ENCODE measurements at regions not wholly inside any gene's neighbourhood (a gene's known extent, or its start where the extent isn't known, plus 50 kb on each side); places are given as distances from the start of the nearest gene placed in this dataset.

DNA sequence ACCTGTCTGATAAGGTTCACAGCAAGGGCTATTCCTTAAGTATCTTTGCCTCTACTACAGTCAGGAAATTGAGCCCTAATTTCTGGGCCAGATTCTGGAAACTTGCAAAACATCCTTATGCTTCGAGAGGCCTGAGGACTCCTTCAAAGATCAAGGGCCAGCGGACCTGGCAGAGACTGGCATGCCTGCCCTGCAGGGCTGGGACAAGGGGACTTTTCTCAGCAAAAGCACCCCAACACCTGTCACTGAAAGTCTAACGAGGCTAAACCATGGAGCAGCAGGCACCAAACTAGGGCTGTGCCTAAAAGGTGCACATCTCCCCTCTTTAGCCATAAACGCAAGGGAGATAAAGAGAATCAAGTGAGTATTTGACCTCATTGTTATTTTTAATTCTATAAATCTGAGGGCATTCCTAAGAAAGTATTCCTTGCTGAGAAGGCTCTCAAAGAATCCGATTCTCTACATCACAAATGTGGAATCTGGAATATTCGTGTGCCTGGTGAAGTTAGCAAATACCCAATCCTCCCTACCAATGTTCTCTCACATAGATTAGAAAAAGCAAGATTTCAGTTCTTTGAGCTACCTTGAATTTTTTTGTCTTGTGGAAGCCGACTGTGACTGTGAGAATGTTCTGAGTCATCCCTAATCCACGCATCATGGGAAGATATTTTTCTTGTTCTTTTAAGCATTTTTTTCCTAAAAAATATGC is 328.2 kb upstream of the NOVA1 start:
- no peak for DNase-seq (ENCODE audit: low read depth in 2 of 3, low spot score in 1 of 3)

- DNase-seq (ENCODE audit: low read depth in 2 of 3, low spot score in 1 of 3), result no peak
These were observed 328.8 kb upstream of the NOVA1 start for GRCh38 chr14:26926585-26926984.

DNA sequence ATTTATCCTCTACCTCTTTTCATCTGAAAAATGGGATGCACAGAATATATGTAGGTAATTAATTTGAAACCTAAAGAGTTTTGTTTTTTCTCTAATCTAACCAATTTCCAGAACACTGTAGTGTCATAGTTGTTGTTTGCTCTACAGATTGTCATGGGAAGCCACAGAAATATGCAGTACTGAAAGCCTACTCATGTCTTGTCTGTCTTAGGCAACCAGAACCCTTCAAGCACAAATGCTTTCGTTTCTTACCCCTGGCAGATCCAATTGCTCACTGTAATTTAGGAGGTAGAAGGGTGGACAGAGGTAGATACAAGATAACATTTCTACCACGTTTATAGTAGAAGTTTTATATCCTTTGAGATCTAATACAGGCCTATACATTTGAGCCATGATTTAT is 330.2 kb upstream of the NOVA1 start:
- no peak for DNase-seq (ENCODE audit: low read depth in 2 of 3, low spot score in 1 of 3)

DNA sequence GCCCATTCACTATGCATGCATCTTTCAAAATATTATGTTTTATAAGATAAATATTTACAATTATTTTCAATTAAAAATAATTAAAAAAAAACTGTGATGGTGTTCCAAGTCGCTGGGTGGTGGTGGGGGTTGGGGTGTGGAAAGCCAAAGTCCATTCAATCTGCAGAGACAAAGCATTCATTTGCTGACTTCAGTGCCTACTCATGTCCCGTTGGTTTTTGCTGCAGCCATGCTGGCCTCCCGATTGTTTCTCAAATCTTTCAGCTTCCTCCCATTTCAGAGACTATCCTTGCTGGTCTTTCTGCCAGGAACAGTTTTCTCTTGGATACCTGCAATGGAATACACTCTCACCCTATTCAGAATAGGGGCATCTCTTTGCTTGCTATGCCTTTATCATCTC is 331.5 kb upstream of the NOVA1 start:
- DNase-seq (ENCODE audit: low read depth in 2 of 3, low spot score in 1 of 3), result no peak

DNA sequence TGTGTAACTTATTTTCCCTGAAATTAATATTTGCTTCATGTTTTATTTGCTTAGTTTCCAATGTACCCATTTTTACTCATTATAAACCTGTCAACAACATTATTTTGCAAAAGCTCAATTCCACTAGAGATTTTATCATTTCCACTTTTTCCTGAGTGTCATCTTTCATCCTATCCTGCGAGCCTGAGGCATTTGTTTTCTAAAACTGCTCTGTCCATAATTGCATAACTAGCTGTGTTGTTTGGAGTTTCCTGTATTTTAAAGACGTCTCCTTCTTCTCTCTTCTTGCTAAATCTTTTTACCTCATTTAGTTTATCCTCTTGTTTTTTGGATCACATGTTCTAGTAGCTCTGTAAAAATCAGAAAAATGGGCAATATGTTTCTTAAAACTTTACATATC is 332.7 kb upstream of the NOVA1 start:
- no peak for DNase-seq (ENCODE audit: low read depth in 2 of 3, low spot score in 1 of 3)

DNA sequence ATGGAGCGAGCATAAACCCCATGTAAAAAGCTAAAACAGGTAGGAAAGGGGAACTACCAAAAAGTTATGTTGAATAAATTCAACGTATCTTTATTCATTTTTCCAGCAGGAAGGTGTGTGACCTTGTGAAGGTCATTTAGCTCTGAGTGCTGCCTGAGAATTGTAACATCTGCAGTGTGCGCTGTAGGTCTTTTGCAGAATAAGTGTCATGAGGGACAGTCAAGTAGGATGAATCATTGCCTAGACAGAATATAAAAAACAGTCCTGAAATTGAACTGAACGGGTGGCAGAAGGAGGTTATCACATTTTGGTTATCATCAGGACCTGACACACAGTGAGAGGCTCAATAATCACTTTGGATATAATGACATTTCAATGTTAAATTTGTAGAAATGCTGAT is 334.8 kb upstream of the NOVA1 start:
- DNase-seq (ENCODE audit: low read depth in 2 of 3, low spot score in 1 of 3), result no peak

GRCh38 chr14:26933431-26933830 is 335.6 kb upstream of the NOVA1 start:
- no peak for DNase-seq (ENCODE audit: low read depth in 2 of 3, low spot score in 1 of 3)

DNA sequence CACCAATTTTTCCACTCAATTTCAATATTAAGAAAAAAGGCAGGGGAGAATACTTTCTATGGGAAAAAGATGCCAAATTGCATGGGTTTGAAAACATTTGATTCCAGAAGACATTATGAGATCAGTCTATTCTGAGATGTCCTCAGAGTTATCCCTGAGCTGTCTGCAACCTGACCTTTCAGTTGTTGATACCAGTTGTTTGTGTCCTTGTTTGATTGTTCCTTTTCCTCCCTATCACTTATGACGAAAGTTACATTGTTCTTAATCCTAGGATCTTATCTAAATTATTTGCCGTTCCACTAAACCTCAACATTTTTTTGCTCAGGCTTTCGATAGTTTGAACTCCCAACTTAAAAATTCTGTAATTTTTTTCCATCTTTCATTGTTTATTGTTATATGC is 336.3 kb upstream of the NOVA1 start:
- DNase-seq (ENCODE audit: low read depth in 2 of 3, low spot score in 1 of 3), result no peak

- no peak for DNase-seq (ENCODE audit: low read depth in 2 of 3, low spot score in 1 of 3)
These were observed 337.9 kb upstream of the NOVA1 start for GRCh38 chr14:26935733-26936132.

- no peak for DNase-seq (ENCODE audit: low read depth in 2 of 3, low spot score in 1 of 3)
These were observed 340.2 kb upstream of the NOVA1 start for GRCh38 chr14:26938054-26938453.

DNA sequence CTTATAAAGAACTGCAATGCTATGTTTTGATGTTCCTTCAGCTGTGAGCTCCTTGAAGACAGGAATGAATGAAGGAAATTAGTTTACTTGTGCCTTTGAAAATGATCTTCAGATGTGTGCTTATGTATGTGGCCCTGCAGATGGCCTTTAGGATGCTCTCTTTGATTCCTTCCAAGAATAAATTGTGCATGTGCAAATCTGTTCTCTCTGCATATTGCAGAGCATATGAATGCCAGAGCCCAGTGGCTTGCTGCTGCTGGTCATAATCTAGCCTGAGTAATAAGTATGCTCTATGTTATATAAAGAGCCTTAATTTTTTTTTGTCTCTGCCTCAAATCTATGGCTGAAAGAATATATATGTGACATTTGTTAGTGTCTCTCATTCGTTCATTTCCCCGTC is 341.9 kb upstream of the NOVA1 start:
- DNase-seq (ENCODE audit: low read depth in 2 of 3, low spot score in 1 of 3), result no peak

DNA sequence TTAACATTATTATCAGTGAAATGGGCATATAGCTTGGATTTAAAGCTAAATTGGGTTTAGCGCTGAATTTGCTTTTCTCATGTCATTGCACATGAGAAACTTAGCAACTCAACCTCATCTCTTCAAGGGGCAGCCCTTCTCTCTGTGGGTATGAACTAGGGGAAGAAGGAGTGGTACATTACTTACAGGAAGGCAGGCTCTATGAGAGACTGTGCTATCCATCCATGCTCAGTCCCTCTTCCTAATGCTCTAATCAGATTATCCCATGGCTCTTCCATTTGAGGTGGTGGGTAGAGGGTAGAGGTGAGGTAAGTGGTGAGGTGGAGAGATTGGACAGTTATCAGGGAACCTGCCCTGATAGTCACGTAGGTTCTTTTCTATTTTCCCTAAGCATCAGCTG is 343.7 kb upstream of the NOVA1 start:
- DNase-seq (ENCODE audit: low read depth in 2 of 3, low spot score in 1 of 3), result no peak

DNA sequence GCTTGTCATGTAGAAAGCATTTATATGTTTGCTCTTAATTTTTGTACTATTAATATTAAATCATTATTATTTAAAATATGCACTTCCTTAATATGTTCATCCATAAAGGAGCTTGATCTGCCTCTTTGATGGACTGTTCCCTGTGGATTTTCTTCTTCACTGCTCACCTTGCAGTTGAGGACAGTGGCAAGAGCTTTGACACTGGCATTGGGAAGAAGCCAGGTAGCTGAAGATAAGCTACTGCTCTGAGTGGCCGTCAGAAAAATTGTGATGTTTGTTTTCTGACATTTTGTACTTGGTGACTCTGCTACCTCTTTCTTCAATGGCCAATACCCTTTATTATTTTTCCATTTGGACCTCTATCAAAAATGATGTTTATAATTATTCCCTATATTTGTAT is 349.4 kb upstream of the NOVA1 start:
- DNase-seq (ENCODE audit: low read depth in 2 of 3, low spot score in 1 of 3), result no peak

DNA sequence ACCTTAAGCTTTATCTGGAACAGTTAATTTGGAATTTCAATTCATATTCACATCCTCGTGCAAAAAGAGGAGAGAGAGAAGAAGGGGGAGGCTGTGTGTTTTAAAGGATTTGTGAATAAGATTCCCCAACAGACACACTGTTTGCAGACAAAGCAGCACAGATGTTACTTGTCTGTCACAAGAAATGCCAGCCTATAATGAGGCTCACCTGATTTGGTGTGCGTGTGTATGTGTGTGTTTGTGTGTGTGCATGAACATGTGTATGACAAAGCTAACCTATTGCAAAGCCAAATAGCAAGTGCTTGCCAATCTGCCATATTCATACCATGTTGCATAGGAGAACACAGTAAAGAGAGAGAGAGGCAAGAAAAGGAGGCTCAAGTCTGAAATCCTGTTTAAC is 361.6 kb upstream of the NOVA1 start:
- no peak for DNase-seq (ENCODE audit: low read depth in 2 of 3, low spot score in 1 of 3)

DNA sequence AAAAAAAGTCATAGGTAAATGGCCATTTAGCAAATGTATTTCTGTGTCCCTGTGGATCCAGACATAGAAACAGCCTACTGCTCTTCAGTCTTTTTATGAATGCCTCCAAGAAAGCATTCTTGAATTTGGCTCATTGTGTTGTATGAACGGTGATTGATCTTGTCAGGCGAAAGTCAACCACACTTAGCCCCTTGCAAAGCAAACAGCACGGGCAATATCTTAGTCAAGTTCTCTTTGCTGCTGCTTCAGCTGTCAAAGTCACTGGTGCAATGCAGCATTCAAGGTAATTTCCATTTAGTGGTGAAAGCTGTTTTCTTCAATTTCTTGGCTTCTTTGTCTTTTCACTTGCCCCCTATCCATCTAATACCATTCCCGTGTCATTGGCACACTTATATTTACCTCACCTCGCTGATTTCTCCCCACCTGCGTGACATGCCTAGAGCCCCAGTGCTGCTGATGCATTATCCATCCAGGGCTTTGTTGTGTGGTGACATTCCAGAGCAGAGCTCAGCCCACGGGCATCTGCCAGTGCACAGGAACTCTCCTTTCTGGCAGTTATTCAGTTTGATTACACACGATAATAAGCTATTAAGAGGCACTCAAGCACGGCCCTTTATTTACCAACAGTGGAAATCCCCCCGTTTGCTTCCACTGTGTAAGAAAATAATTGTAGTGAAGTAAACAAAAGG is 362.3 kb upstream of the NOVA1 start:
- no peak for DNase-seq (ENCODE audit: low read depth in 2 of 3, low spot score in 1 of 3)

- no peak for DNase-seq (ENCODE audit: low read depth in 2 of 3, low spot score in 1 of 3)
These were observed 365.9 kb upstream of the NOVA1 start for GRCh38 chr14:26963711-26964110.

GRCh38 chr14:26965490-26965889 is 367.7 kb upstream of the NOVA1 start:
- no peak for DNase-seq (ENCODE audit: low read depth in 2 of 3, low spot score in 1 of 3)

DNA sequence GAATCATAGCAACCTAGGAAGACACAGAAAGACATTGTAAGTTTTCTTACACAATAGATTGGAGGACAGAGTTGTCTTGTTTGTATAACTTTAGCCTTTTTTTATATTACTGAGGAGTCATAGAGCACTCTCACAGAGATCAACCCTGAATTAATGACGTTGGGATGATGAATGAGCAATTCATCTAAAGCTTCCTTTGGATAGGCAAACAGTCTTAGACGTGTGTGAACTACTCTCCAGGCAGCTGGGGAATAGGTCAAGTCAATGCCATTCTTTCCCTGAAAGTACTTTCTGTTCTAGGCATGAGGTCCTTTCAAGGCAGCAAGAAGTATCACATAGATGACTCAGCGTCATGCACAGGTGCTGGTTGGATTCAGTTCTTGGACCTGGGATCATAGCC is 369.1 kb upstream of the NOVA1 start:
- DNase-seq (ENCODE audit: low read depth in 2 of 3, low spot score in 1 of 3), result no peak

DNA sequence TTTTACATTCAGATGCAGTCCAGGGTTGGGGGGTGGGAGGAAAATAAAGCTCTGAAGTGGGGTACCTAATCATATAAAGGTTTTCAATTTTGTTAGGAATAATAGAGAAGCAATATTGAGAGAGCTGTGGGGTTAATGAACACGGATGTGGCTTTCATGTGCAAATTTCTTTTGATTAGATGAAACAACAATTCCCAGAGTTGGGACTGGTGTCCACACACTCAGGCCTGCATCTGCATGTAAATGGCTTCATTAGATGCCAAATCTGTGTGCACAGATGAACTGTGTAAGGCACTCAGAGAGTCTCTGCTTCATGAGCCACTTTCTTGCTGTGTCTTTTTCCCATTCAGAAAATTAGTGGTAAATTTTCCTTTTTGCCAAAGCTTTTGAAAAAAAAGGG is 377.1 kb upstream of the NOVA1 start:
- no peak for DNase-seq (ENCODE audit: low read depth in 2 of 3, low spot score in 1 of 3)

- DNase-seq (ENCODE audit: low read depth in 2 of 3, low spot score in 1 of 3), result no peak
These were observed 384.2 kb upstream of the NOVA1 start for GRCh38 chr14:26982071-26982470.

GRCh38 chr14:26984311-26985177 is 386.7 kb upstream of the NOVA1 start:
- DNase-seq (ENCODE audit: low read depth in 2 of 3, low spot score in 1 of 3), result peak in 1 of 3 donors; percentile 1

- no peak for DNase-seq (ENCODE audit: low read depth in 2 of 3, low spot score in 1 of 3)
These were observed 390.0 kb upstream of the NOVA1 start for GRCh38 chr14:26987744-26988363.

Measured in stimulated activated CD4-positive, alpha-beta T cell treated with anti-CD3 and anti-CD28 coated beads, Interleukin-12 subunit alpha, Interleukin-12 subunit beta, amount 100 ng/mL, for 48 hours (primary cell).